ENCODE measurements at regions not wholly inside any gene's neighbourhood (a gene's known extent, or its start where the extent isn't known, plus 50 kb on each side); places are given as distances from the start of the nearest gene placed in this dataset.

DNA sequence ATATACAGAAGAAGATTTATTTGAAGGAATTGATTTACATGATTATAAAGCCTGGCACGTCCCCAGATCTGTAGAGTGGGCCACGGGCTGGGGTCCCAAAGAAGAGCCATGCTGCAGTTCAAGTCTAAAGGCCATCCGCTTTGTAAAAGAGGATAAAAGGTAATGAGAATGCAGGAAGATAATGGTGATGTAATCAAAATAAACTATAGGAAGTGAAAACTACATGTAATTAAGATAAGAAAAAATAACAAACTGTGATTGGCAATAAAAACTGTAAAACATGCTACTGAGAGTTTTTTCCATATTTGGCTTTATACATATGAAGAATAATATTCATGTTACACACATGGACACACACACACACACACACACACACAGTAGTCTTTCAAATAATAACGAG is 59.0 kb upstream of the TMEFF2 start:
- TF ChIP-seq CTCF (IDR thresholded peaks at IDR 0.05): no peak
- no peak for TF ChIP-seq POLR2A (IDR thresholded peaks at IDR 0.05)
